NCI-H1417 (cell line): ENCODE measurements at regions not wholly inside any gene's neighbourhood (a gene's known extent, or its start where the extent isn't known, plus 50 kb on each side); places are given as distances from the start of the nearest gene placed in this dataset.
"Not testable (repeated sequence)": the region's sequence is repeated elsewhere in the genome, so short reads cannot be mapped to it uniquely, and the experiment has no call there.

ENCODE experiments used
- DNase-seq, 3 experiments: peaks; one replicate each; lab custom pipeline; 2025; lab: John Stamatoyannopoulos, UW

DNA sequence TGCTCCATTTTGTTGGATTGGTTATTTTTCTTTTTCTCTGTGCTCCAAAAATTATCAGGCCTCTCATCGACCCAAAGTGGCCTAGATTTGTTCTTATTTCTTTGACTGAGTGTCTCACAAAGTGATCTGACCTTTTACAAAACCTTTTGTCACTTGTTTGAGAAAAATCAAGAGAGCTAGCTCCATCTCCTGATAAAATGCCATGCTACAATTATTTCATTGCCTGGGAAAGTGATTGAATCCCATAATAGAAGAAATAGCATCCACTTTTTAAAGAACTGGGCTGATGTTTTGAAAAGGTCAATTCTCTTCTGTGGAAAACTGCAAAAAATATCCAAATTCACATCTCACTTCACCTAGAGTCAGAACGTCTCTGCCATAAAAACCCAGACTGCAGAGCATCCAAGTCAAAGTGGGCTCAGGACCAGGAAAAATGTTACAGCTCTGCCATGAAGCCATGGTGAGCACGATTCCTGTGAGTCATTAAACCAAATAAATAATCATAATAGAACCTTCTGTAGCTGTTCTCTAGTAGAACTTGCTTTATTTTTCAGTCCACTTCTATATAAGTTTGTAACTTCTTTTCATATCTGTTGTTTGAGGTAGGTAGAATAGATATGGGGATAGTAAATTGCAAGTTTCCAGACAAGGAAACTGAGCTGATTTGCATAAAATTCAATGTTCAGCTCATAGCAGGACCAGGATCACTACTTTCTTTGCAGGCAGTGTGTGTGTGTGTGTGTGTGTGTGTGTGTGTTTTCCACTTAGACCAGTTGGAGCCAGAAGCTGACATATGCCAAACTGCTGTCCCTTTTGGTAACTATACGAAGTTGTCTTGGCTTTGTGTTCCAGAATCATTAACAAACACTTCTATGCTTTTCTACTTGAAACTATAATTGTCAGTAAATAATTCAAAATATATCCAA, 632.5 kb upstream of the ANKRD30A start:
- no peak for DNase-seq

- no peak for DNase-seq
Observed at GRCh38 chr10:36491926-36492325, 633.5 kb upstream of the ANKRD30A start.

DNA sequence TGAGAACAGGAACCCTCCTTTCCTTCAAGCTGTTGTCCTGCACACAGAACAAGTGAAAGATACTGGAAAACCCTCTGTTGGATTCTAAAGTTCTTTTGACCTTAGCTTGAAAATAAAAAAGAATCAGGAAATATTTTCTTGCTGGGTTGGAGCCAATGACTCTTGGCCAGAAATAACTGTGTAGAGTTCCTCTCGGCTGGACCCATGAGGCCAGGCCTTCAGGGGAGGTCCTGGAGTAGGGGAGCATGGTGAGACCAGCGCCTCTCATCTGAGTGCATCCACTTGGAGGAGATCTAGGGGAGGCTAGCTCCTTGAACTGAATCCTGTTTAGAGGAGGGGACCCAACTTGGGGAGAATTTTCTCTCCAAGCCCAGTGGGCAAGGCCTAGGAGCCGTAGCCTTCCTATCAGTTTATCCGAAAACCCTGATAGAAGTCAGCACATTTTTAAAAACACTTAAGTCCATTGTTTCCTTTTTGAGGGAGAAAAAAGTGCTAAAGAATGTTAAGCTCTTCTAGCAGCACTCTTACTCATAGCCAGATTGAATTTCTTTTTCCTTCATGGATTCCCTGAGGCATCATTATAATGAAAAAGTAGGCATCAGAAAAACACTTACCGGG, 635.7 kb upstream of the ANKRD30A start:
- DNase-seq = no peak

- DNase-seq = no peak
Observed at GRCh38 chr10:36489181-36489580, 636.2 kb upstream of the ANKRD30A start.

DNA sequence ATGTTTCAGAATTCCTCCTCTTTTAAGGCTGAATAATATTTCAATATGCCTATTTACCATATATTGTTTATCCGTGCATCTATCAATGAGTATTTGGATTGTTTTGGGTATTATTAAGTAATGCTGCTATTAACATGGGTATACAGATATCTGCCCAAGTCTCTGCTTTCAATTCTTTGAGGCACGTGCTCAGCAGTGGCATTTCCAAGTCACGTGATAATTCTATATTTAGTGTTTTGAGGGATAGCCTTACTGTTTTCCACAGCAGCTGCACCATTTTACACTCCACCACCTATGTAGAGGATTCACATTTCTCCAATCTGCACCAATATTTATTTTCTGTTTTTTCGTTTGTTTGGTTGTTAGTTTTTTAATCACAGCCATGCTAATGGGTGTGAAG, 636.8 kb upstream of the ANKRD30A start:
- no peak for DNase-seq

DNA sequence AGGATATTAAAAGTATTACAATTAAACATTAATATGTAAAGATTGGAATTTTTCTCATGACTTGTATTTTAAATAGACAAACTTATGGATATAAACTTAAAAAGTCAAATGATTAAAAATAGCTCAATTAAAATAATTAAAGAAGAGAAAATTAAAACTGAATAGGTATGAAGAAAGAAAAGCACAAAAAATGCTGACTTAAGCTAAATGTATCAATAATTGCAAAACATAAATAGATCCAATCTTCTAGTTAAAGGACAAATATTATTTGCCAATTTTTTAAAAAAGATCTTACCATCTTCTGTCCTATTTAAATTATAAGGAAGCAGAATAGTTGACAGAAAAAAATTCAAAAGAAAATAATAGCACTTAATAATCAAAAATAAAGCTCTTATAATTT, 646.3 kb upstream of the ANKRD30A start:
- no peak for DNase-seq

DNA sequence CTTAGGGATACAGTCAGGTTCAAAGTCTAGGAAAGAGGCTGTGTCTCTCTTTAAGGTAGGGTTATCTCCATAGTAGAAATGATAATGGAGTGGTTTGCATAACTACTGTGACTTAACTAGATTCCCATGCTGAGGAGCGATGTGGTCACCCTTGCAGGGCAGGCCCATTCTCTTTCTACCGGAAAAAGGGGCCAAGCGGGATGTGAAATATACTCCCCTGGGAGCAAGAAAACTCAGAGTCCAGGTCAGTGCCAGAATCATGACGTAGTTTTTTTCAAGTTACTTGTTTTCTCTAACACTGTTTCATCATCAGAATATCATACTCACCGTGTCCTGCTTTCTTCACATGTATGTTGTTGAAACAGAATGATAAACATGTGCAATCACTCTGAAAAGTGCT, 649.0 kb upstream of the ANKRD30A start:
- no peak for DNase-seq

- no peak for DNase-seq
Observed at GRCh38 chr10:36475746-36476145, 649.7 kb upstream of the ANKRD30A start.

GRCh38 chr10:36474456-36474855, 650.9 kb upstream of the ANKRD30A start:
- no peak for DNase-seq

GRCh38 chr10:36473122-36473521, 652.3 kb upstream of the ANKRD30A start:
- DNase-seq = no peak

DNA sequence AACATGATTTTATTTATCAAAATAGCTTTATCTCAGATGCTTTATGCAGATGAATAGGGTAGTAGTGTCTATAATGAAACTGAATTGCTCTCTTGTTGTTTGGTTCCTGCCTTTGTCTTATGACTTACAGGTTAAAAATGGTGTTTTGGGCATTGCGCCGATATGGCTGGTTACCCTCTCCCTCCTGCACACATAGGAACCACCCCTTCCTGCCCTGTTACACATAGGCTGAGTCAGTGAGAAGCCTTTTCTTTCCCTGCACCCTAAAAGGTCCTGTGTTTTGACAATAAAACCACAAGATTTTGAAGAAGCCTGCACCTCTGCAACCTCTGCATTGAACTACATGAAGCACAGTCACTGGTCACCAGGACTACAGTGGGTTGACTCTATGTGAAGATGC, 655.8 kb upstream of the ANKRD30A start:
- no peak for DNase-seq

- DNase-seq = no peak
Observed at GRCh38 chr10:36468620-36469019, 656.8 kb upstream of the ANKRD30A start.

GRCh38 chr10:36465604-36466379, 659.6 kb upstream of the ANKRD30A start:
- DNase-seq = no peak

DNA sequence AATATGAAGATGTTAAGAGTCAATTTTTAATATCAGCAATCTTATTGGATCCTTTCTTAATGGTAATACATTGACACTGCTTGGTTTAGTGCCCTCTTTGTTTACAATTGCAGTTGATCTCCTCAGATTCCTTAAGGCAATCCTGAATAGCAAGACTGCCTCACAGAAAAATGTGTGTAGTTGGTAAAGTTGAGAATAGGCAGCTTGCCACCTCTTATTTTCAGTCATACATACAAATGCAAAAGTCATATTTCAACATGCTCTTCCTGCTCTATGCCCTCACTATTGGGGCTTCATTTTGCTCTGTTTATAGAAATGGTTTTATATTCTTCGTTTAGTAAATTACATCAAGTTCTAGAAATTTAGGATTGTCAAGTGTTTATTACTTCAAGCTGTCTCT, 661.1 kb upstream of the ANKRD30A start:
- DNase-seq = no peak

DNA sequence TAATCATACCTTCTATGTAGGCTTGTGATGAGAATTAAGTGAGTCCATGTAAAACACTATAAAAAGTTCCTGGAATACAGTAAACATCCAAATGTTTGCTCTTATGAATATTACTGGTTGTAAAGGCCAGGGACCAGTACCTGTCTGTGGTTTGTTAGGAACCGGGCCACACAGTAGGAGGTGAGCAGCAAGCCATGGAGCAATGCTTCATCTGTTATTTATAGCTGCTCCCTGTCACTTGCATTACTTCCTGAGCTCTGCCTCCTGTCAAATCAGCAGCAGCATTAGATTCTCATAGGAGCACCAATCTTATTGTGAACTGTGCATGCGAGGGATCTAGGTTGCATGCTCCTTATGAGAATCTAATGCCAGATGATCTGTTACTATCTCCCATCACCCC, 662.0 kb upstream of the ANKRD30A start:
- no peak for DNase-seq

DNA sequence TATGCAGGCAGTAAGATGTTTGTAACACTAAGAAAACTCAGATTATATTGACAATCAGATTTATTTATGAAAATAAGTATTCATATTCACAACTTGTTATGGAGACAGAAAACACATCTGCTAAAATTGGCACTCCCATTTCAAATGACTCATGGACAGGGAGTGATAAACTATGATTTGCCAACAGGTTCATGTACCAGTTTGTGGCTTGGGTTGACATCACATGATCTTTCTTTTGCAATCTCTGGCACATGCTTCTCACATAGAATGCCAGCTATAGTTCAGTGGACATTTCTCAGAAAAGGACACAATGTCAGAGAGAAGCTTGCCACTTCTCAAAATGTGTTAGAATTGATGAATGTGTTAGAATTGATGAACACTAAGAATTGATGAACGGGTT, 663.2 kb upstream of the ANKRD30A start:
- DNase-seq = no peak

DNA sequence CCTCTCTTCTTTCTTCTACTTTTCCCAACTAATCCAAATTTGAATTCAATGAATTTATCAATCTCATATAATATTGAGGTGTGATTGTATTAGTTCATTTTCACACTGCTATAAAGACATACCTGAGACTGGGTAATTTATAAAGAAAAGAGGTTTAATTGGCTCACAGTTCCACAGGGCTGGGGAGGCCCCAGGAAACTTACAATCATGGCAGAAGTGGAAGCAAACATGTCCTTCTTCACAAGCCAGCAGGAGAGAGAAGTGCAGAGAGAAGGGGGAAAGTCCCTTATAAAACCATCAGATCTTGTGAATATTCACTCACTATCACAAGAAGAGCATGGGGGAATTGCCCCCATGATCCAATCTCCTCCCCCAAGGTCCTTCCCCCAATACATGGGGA, 667.0 kb upstream of the ANKRD30A start:
- not testable (repeated sequence) for DNase-seq

- DNase-seq = no peak
Observed at GRCh38 chr10:36457751-36458150, 667.6 kb upstream of the ANKRD30A start.

DNA sequence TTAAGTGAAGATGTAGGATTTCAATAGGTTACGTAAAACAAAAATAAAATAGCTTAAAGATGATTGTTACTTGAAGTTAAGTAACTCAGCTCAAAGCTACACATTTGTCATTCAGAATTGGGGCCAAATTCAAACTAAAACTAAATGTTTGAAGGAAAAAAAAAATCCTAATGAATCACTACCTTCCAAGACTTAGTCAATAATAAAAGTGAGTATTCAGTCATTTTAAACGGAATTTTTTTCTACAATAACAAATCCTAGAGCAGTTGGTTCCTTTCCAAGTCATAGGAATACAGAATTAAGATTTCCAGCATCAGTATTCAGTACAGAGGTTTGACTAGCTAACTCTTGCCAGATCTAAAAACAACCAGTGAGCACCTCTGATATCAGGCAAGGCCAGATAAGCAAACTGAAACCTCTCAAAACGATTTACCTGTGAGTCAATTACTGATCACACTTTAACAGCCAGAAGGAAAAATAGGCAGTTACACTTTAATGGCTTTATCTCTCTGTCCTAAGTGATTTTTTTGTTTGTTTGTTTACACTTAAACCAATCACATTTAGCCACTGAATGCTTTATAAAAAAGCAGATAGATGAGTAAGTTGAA, 669.8 kb upstream of the ANKRD30A start:
- DNase-seq = no peak

DNA sequence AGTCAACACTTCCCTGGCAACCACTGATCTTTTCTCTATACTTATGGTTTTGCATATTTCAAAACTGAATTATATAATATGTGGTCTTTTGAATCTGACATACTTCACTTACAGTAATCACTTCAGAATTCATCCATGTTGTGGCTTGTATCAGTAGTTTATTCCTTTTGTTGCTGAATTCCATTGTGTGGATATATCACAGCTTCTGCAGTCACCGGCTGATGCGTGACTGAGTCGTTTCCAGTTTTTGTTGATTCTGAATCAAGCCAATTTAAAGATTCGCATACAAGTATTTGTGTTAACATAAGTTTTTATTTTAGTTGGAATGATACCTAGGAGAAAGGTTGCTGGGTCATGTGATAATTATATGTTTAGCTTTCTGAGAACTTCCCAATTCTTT, 672.5 kb upstream of the ANKRD30A start:
- DNase-seq = no peak

DNA sequence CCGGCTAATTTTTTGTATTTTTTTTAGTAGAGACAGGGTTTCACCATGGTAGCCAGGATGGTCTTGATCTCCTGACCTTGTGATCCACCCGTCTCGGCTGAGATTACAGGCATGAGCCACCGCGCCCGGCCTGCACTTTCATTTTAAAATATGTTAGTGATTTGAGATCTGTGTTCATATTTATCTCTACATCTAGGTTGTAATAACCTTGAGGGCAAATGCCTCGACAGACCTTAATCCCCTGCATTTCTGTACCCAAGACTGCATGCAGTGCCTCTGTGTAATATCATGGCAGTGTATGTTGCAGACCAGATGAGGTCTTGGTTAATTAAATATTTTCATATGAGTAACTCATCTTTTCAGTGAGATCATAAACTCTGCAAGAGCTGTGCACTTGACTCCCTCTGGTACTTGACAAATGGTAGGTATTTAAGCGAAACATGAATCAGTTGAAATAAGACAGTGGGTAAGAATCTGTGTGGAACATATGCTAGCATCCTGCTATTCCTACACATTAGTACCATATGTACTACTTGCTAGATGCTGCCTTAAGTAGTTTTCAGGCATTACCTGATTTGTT, 673.9 kb upstream of the ANKRD30A start:
- DNase-seq = no peak

- no peak for DNase-seq
Observed at GRCh38 chr10:36450380-36450779, 675.0 kb upstream of the ANKRD30A start.
